OCI-M1 (cell line): ENCODE measurements at regions not wholly inside any gene's neighbourhood (a gene's known extent, or its start where the extent isn't known, plus 50 kb on each side); places are given as distances from the start of the nearest gene placed in this dataset.
"Not testable (repeated sequence)": the region's sequence is repeated elsewhere in the genome, so short reads cannot be mapped to it uniquely, and the experiment has no call there.

ENCODE experiments used
- DNase-seq: peaks from one replicate; lab custom pipeline; 2025; lab: John Stamatoyannopoulos, UW

- DNase-seq = peak; percentile 91
Observed at GRCh38 chr6:137309078-137309762, 90.0 kb upstream of the IFNGR1 start.

DNA sequence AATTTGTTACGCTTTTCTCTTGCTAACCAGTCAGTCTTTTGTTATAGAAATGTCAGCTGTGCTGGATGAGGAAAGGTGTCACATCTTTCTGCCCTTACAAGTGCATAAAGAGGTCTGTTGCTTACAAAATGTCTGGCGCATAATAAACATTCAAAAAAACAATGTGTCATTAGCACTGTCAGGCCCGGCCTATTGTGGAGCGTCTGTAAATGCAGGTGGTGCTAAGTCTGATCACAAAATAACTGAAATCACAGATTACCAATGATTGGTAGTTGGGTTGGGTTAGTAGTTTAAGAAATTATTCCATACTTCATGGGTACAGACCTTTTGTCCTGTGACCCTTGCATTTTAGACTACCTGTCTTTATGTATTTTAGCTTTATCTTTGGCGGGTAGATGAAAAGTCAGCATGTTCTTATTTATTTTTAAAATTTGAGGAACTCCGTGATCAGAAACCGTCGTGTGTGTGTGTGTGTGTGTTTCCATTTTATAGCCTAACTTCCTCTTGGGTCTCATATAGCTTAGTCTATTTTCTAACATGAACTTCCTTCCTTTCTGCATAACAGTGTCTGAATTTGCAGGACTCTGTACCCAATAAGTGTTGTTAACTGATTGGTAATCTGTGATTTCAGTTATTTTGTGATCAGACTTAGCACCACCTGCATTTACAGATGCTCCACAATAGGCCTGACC is 88.1 kb upstream of the IFNGR1 start:
- no peak for DNase-seq

GRCh38 chr6:137305691-137306090 is 86.5 kb upstream of the IFNGR1 start:
- no peak for DNase-seq

DNA sequence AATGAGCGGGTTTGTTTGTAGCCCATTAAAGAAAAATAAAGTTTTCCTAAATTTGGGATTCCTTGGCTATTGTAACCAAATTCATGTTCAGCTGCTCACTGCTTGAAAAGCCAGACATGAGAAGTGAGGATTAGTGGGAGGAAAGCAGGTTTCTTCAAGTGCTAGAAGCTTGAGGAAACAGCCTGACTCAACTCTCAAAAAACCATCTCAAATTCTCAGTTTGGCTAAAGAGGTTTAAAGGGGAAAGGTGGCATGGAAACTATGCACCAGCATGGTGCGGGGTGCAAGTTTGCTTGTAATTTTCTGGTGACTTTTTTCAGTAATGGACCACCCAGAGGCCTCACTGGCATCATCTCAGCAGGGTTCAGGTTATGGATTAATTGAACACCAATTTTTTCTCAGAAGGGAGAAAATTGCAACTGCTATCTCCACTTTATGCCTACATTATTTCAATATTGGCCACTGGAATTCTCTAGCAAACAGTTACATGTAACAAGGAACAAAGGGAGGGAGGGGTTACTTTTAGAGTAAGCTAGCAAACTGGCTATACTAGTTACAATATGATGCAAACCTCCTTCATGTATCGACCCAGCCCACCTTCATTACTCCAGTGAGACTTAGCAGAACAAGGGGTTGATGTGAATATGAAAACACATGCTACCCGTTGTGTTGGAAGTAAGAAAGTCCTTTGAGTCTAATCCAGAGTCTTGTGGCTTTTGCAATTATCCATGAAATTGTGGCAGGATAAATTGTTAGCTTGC is 85.0 kb upstream of the IFNGR1 start:
- DNase-seq = no peak

DNA sequence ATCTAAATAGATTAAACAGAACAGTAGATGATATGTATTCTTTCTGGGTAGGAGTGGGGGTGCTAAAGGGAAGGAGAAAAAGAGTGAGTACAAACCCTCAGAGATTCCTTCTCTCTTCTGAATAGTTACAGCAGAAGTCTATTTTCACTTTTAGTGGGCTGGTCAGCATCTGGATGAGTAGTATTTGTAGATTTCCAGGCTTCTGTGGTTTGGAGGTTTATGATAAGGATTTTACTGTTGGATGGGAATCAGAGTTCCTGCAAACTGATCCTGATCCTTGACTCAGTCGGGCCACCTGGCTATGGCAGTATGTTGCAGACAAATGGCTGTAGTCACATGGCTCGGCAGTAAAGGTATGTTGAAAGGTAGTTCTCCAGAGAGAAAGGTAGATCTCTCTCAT is 84.3 kb upstream of the IFNGR1 start:
- no peak for DNase-seq

DNA sequence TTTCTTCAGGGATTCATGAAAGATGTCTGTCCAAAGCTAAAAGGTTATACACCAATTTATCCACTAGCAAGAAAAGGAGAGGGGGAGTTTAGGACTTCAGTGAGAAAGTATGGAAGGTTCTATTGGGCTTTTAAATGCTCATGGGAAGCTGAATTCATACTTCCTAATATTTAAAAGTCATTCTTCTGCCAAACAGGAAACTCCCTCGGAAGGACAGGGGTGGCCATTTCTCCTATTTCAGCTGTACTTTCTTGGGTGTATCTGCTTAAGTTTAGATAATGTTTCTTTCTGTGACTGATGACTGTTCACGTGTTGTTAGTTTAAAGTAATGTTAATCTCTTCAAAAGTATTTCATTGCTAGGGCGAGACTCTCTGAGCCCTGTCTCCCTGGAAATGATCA is 80.5 kb upstream of the IFNGR1 start:
- no peak for DNase-seq

DNA sequence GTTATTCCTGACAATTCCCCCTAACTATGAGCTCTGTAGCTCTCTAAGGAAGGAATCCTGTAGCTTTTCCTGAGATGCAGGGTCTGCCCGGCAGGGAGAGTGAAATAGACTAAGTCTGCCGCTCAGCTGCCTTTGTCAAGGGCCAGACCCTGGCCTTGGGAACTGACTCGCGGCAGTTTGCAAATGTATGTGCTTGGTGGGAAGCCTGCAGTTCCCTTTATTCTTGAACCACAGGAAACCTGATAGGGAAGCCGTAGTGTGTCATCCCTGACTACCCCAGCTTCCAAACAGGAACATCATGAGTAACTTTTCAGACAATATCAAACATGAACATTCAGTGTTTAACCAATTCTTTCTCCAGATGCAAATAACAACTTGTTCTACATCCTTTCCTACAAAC is 78.7 kb upstream of the IFNGR1 start:
- no peak for DNase-seq

DNA sequence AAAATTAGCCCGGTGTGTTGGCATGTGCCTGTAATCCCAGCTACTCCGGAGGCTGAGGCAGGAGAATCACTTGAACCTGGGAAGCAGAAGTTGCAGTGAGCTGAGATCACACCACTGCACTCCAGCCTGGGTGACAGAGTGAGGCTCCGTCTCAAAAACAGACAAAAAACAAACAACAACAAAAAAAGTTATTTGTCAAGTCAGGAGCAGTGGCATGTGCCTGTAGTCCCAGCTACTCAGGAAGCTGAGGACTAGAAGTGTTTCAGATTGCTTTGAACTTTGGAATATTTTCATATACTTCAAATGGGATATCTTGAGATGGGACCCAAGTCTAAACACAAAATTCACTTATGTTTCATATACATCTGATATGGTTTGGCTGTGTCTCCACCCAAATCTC is 73.1 kb upstream of the IFNGR1 start:
- not testable (repeated sequence) for DNase-seq

DNA sequence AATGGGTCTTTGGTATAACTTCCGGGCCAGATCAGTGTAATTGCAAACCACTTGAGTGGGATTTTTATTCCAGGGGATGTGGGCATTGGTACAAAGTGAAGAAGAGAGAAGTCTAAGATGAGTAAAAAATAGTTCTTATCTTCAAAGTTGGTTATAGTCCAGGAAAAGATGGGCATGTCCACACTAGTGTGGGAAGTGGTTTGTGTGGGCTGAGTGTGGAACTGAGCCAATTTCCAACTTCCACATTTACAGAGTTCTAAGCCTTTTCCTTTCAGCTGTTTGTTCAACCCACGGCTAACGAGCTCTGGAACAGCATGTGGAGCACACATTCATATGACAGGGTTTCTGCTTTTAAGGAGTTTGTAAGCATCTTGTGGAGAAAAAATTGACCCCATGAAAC is 72.3 kb upstream of the IFNGR1 start:
- DNase-seq = peak; percentile 95

DNA sequence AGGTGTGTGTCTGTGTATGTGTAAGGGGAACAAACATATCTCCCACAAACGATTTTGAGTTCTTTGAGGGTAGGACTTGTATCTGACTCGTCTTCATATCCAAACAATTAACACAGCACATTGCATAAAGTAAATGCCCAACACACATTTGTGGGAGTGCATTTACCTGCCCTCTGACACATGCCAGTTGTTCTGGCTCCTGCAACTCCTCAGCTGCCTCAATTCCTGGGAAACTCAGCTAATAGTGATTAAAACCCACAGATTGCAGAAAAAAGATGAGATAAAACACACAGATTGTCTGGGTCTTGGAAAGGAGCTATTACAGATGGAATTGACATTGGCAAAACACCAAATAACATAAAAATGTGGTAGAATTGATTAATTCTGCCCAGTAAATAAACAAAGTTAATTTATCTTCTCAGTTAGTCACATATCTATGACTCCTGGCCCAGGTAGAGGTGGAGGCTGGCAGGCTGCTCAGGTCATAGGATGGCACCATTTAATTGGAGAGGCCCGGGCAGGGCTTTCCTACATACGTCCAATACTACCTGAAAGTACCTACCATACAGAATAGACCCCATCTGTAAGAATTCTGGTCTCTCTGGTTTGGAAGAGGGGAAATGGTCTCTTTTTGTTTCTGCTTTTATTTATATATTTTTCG is 71.5 kb upstream of the IFNGR1 start:
- no peak for DNase-seq

GRCh38 chr6:137286916-137287315 is 67.7 kb upstream of the IFNGR1 start:
- DNase-seq = no peak

DNA sequence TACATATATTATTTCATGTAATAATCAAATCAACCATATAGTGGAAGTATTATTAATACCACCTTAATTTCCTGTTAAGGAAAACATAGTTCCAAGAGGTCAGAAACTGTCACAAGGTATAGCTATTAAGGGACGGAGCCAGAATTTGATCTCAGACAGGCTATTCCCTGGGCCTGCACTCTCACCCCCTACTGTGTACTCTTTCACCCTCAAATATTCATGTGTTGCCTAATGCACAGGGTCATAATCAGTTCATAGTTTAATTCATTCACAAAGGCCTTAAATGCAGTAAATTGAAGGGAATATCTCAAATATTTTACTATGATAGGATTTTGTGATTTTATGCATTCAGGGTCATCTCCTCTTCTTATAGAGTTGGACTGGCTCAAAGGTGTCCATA is 67.2 kb upstream of the IFNGR1 start:
- DNase-seq = no peak

DNA sequence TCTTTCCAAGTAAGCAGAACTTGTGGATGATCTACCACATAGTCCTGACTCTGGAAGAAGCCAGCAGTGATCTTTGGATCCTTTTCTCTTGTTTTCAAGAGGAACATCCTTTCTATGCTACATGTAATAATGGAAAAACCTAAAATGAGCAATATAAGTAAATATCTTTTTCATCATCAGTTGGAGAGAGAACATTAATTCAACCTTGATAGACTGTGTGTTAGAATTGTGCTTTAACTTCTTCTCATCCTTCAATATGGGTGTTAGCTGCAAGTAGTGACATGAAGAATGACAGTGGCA is 65.6 kb upstream of the IFNGR1 start:
- no peak for DNase-seq

GRCh38 chr6:137283940-137284810 is 65.0 kb upstream of the IFNGR1 start:
- no peak for DNase-seq

DNA sequence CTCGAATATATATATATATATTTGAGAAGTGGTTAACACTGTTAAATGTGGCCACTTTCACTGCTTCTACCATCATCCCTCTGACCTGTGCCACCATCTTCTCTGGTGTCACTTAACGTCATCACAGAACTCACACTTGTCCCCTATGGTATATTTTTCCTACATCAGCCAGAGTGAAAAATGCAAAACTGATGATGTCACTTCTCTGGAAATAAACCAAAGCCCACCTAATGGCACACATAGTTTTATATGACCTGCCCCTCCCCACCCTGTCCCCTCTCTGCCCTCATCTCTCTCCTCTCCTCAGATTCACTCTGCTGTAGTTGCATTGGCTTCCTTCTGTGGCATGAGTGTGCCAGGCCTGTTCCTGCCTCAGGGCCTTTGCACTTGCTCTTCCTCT is 63.9 kb upstream of the IFNGR1 start:
- DNase-seq = no peak

DNA sequence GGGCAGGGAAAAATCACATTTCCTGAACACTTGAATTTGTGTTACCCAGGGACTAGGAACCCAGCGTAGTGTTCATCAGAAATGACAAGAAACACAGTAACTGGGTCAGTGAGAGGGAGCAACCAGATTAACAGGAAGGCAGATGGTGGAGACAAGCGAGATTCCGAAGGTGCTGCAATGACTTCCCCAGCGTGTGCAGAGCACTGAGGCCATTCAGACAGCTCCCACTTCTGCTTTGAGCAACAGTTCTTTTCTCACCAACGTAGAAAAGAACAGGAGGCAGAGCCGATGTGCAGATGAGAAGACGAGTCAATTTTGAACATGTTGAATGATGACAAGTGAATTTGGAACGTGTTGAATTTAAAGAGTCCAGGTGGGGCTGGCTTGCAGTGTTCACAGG is 63.1 kb upstream of the IFNGR1 start:
- no peak for DNase-seq

- DNase-seq = not testable (repeated sequence)
Observed at GRCh38 chr6:137279279-137279678, 60.1 kb upstream of the IFNGR1 start.

DNA sequence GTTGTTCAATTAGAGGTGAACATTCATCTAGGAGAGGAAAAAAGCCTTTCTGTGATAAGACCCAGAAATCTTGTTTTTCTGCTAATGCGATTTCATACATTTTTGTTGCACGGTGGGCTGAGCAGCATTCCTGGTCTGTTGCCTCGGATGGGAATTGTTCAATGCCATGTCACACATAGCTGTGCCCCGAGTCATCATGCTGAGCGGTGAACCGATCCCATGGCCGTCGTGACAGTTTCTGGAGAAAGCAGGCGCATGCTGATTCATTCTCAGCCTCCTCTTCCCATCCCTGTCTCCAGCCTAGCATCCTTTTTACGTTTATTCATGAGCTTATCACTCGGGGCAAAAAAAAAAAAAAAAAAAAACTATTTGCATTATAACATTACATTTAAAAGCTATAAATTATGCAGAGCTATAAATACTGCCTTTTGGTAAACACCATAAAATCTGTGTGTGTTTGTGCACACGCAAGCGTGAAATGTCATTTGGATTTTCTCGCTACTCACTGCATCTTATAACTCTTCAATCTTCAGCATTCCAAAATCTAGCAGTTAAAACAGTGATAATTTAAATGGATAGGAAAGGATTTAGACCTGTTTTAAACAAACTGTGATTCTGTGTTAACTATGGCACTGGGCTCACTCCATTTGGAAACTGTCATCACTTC is 58.9 kb upstream of the IFNGR1 start:
- no peak for DNase-seq

DNA sequence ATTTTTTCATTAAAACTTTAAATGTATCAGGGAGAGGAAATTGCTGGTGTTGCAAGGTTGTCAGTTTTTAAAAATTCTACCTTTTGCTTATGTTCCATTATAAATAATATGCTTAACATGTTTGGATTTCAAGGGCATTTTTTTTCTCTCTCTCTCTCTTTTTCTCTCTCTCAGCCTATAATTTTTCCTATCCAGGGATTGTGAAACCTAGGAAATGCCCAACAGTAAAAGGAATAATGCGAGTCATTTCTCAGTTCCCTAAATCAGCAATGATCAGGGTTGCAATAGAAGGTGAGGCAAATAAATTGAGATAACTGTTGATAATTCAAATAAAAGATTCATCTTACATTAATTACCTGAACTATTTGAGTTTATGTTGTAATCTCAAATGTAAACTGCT is 53.2 kb upstream of the IFNGR1 start:
- no peak for DNase-seq

GRCh38 chr6:137271245-137272183 is 52.3 kb upstream of the IFNGR1 start:
- peak; percentile 80 for DNase-seq
